Body of pancreas (tissue), 4 donors: ENCODE measurements at regions not wholly inside any gene's neighbourhood (a gene's known extent, or its start where the extent isn't known, plus 50 kb on each side); places are given as distances from the start of the nearest gene placed in this dataset.
A peak's percentile ranks its signal among the peaks of the same experiment; 100 is the strongest.

Source experiments
- ATAC-seq: fragments of 150-250 bp; one replicate; pipeline ENCODE4 v1.9.1; 2016
- DNase-seq, 4 donors: peaks; one replicate each; pipeline ENCODE4 v3.0.0-alpha.2; 2019
- H3K27ac ChIP-seq, 4 donors: fragments of 200-600 bp; sonication (generic); 1 replicate in 3 of 4; 2 replicates in 1 of 4; pipeline versions ENCODE4 v1.5.1 to v1.6.1; 2016 to 2019; ENCODE audit warnings: mild to moderate bottlenecking in 1 of 4, mixed read lengths in 1 of 4, moderate library complexity in 1 of 4
- H3K27me3 ChIP-seq, 2 donors: fragments of 200-600 bp; sonication (generic); one replicate each; pipeline ENCODE4 v1.6.0; 2016; ENCODE audit warnings: mild to moderate bottlenecking in 1 of 2
- H3K36me3 ChIP-seq, 2 donors: fragments of 200-600 bp; sonication (generic); replicated peaks in 1 of 2; 2 replicates each; pipeline ENCODE4 v1.5.1; 2016; ENCODE audit warnings: low read depth in 2 of 2; ENCODE audit not compliant: insufficient read depth in 1 of 2
- H3K4me1 ChIP-seq: fragments of 200-600 bp; sonication (generic); one replicate; pipeline ENCODE4 v1.6.0; 2016
- H3K4me3 ChIP-seq, 2 donors: fragments of 200-600 bp; sonication (generic); 1 replicate in 1 of 2; 2 replicates in 1 of 2; pipeline ENCODE4 v1.5.1; 2016 to 2019
- H3K9me3 ChIP-seq, 3 donors: fragments of 200-600 bp; sonication (generic); 1 replicate in 2 of 3; 2 replicates in 1 of 3; pipeline ENCODE4 v1.5.1; 2016
- CTCF ChIP-seq, 7 experiments: fragments of 450-650 bp in 4 of 7; fragments of 200-600 bp in 3 of 7; sonication (generic) in 3 of 7; IDR thresholded peaks; one replicate each; pipeline ENCODE4 v1.5.1; 2016 to 2019; ENCODE audit warnings: antibody characterized with exemption in 7 of 7
- POLR2A ChIP-seq, 3 donors: fragments of 450-650 bp; IDR thresholded peaks; one replicate each; pipeline ENCODE4 v1.6.1; 2016; ENCODE audit warnings: antibody characterized with exemption in 3 of 3, mild to moderate bottlenecking in 2 of 3
- WGBS, 2 donors: methylation state at CpG; one replicate each; pipeline ENCODE4 v1.1.5; 2017; 5-methylcytosine and 5-hydroxymethylcytosine counted together
- intact Hi-C: fragments of 100-400 bp; cut with DNase I; formaldehyde crosslinking; loops from one replicate; pipeline ENCODE4 v1.15.1; 2023

- intact Hi-C loops: no loop called here
- Histone ChIP-seq H3K9me3 (no peaks in the 10 kb centered on the region), H3K27me3 (no peaks in the 10 kb centered on the region), H3K4me1 (peaks cover 3% of the 10 kb centered on the region), H3K36me3 (no peaks in the 10 kb centered on the region), H3K27ac (no peak overlapping the region), H3K4me3 (no peak overlapping the region)
- no peak for ATAC-seq
- no peak for TF ChIP-seq CTCF (IDR thresholded peaks at IDR 0.05)
- no peak for TF ChIP-seq POLR2A (IDR thresholded peaks at IDR 0.05)
- no peak for DNase-seq
- 59 to 70% methylated on average over 1 of the region's 1 CpG for WGBS, 2 donors
Observed at GRCh38 chr13:95385798-95386197, 84.5 kb upstream of the ABCC4 start.

- 66 to 88% methylated on average over 4 of the region's 4 CpGs for whole genome bisulfite sequencing, 2 donors
- H3K4me3 ChIP-seq: no peak overlapping the region
- H3K4me1 ChIP-seq: no peaks in the 10 kb centered on the region
- H3K27ac ChIP-seq: no peak overlapping the region
- TF ChIP-seq CTCF (IDR thresholded peaks at IDR 0.05): no peak
- no peak for TF ChIP-seq POLR2A (IDR thresholded peaks at IDR 0.05)
- ATAC-seq: no peak
- no peak for DNase-seq
- no peaks in the 10 kb centered on the region for H3K9me3 ChIP-seq
- intact Hi-C loops: no loop called here
- H3K36me3 ChIP-seq: no peaks in the 10 kb centered on the region
- H3K27me3 ChIP-seq: no peaks in the 10 kb centered on the region
Observed at GRCh38 chr13:95386370-95386769, 85.1 kb upstream of the ABCC4 start.

- DNase-seq (peak in 1 of 4 donors; percentile 12), ATAC-seq (no peak)
- 27 to 32% methylated on average over 4 of the region's 4 CpGs for WGBS, 2 donors
- TF ChIP-seq POLR2A (IDR thresholded peaks at IDR 0.05) (no peak), CTCF (IDR thresholded peaks at IDR 0.05) (no peak)
- intact Hi-C loops: no loop called here
- no peaks in the 10 kb centered on the region for H3K4me1 ChIP-seq
- no peak overlapping the region for H3K4me3 ChIP-seq
- no peaks in the 10 kb centered on the region for H3K9me3 ChIP-seq
- no peaks in the 10 kb centered on the region for H3K27me3 ChIP-seq
- no peaks in the 10 kb centered on the region for H3K36me3 ChIP-seq
- no peak overlapping the region for H3K27ac ChIP-seq
Observed at GRCh38 chr13:95387733-95388207, 86.5 kb upstream of the ABCC4 start.

GRCh38 chr13:95388420-95389079 is 87.3 kb upstream of the ABCC4 start:
- intact Hi-C loops: no loop called here
- H3K36me3 ChIP-seq: no peaks in the 10 kb centered on the region
- ATAC-seq: no peak
- no peak for DNase-seq
- 65 to 74% methylated on average over 2 of the region's 2 CpGs for WGBS, 2 donors
- no peaks in the 10 kb centered on the region for H3K4me1 ChIP-seq
- H3K9me3 ChIP-seq: no peaks in the 10 kb centered on the region
- no peak overlapping the region for H3K27ac ChIP-seq
- TF ChIP-seq CTCF (IDR thresholded peaks at IDR 0.05) (no peak), POLR2A (IDR thresholded peaks at IDR 0.05) (no peak)
- no peaks in the 10 kb centered on the region for H3K27me3 ChIP-seq
- no peak overlapping the region for H3K4me3 ChIP-seq

GRCh38 chr13:95391362-95391761 is 90.1 kb upstream of the ABCC4 start:
- no peak overlapping the region for H3K4me3 ChIP-seq

More at GRCh38 chr13:95391362-95391761, 90.1 kb upstream of the ABCC4 start:
- Histone ChIP-seq H3K27me3 (no peaks in the 10 kb centered on the region), H3K27ac (no peak overlapping the region), H3K9me3 (no peaks in the 10 kb centered on the region), H3K36me3 (no peaks in the 10 kb centered on the region), H3K4me1 (no peaks in the 10 kb centered on the region)
- no peak for TF ChIP-seq POLR2A (IDR thresholded peaks at IDR 0.05)
- TF ChIP-seq CTCF (IDR thresholded peaks at IDR 0.05): no peak
- DNase-seq (no peak), ATAC-seq (no peak)
- 74 to 75% methylated on average over 2 of the region's 2 CpGs for WGBS, 2 donors
- intact Hi-C loops: no loop called here
